SK-MEL-5 (cell line): ENCODE measurements at regions not wholly inside any gene's neighbourhood (a gene's known extent, or its start where the extent isn't known, plus 50 kb on each side); places are given as distances from the start of the nearest gene placed in this dataset.
"Not testable (repeated sequence)": the region's sequence is repeated elsewhere in the genome, so short reads cannot be mapped to it uniquely, and the experiment has no call there.

Source experiments
- DNase-seq: peaks from one replicate; pipeline ENCODE4 v3.0.0-alpha.2; 2016; ENCODE audit warnings: low read depth, low spot score
- in situ Hi-C: cut with HindIII; loops from 2 replicates; pipeline ENCODE4 v1.10.0; 2016; ENCODE audit warnings: low sequenced_read_pairs, high pct_unique_total_duplicates, low pct_unique_long_range_greater_than_20kb

DNA sequence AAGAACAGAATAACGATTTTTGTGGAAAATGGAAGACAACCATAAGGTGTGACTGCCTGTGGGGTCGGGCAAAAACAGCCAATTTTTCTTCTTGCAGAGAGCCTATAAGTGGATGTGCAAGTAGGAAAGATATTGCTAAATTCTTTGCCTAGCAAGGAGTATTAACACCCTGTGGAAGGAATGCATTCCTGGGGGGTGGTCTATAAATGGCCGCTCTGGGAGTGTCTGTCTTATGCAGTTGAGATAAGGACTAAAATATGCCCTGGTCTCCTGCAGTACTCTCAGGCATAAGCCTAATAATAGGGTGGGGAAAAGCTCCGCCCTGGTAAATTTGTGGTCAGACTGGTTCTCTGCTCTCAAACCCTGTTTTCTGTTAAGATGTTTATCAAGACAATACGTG, 770.6 kb upstream of the LRRN3 start:
- DNase-seq, in situ Hi-C loops: not testable (repeated sequence)

DNA sequence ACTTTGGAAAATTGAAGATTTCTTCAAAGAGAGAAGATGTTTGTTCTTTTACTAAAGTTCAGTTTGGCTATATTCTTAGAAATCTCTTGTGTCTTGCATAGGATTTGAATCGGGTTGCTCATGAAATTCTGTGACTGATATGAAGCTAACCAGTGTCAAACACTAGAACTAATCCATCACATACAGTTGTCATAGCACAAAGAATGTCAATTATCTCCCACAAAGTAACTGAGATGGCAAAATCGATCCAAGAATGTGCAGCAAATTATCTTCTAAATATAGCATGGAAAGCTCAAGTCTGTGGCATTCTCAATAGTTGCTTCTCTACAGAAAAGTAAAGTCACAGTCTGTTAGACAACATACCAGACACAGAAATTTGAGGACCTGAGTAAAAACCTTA, 768.1 kb upstream of the LRRN3 start:
- in situ Hi-C loops: no loop called here
- DNase-seq: no peak

DNA sequence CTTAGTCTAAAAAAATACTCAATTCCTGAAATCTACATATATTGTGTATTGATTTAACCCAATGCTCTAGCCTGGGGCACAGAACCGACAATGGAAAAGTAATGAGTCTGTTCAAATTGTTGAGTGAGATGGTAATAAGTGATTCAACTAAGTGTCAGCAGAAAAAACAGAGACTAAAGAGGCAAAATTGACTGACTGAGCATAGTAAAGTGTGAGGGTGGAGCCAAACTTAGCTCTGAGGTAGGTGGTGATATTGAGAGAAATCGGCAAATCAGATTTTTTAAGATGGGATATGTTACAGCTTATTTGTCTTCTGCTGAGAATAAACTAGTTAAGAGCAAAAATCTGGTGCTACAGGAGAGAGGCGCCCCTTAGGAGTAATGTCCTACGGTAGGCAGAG, 764.0 kb upstream of the LRRN3 start:
- DNase-seq: no peak
- in situ Hi-C loops: no loop called here

DNA sequence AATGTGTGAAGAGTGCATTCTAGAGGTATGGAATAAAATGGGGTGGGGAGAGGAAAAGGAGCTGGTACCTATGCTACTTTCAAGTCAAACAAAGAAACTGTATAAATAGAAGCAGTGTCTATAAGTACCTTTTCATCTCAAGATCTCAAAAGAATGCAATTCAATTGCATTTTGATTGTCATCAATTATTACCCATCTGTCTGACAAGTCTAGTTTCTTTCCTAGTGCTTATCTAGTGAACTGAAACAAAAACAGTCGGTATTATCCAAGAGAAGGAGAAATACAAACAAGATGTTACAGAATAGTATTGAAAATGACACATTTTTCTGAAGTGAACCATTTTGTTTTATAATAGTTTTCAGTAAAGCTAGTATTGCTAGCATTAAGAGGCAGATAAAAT, 754.5 kb upstream of the LRRN3 start:
- DNase-seq: no peak
- in situ Hi-C loops: no loop called here

DNA sequence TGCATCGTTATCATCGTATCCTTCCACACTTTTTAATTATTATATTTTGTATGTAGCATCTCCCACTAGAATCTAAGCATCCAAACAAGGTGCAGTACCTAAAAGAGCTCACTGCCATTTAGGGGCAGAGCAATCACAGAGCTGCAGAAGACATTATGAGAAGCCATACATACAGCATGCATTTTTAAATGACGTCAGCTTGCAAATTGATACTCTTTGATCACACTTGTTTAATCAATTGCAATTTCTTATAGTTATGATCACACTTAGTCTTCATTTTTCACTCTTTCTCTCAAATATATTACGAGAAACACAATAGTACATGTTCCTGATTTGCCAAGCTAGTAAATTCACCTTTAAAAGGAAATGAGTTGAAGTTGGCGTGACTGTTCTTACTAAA, 753.3 kb upstream of the LRRN3 start:
- in situ Hi-C loops: no loop called here
- DNase-seq: no peak

DNA sequence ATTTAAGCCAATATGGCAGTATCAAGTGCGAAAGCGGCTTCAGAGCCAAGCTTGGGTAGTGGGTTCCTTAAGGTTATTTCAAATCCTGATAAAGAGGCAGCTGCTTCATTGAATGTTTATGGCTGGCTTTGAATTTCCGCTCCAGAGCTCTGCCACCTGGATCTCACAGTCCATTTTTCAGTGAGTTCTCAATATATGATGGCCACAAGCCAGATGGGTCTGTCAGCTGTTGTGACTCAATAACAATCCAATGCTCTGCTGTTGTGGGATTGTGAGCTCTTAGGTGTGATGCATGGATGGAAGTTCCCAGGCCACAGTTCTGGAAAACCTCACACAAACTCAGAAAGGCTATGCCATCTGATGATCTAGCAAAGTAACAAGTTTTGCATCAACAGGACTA, 743.8 kb upstream of the LRRN3 start:
- no peak for DNase-seq
- in situ Hi-C loops: no loop called here

DNA sequence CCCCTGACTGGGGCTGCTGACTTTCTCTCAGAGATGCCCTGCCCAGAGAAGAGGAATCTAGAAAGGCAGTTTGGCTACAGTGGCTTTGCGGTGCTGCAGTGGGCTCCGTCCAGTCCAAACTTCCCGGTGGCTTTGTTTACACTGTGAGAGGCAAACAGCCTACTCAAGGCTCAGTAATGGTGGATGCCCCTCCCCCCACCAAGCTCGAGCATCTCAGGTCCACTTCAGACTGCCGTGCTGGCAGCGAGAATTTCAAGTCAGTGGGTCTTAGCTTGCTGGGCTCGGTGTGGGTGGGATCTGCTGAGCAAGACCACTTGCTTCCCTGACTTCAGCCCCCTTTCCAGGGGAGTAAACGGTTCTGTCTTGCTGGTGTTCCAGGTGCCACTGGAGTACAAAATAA, 734.5 kb upstream of the LRRN3 start:
- no peak for DNase-seq
- in situ Hi-C loops: no loop called here

DNA sequence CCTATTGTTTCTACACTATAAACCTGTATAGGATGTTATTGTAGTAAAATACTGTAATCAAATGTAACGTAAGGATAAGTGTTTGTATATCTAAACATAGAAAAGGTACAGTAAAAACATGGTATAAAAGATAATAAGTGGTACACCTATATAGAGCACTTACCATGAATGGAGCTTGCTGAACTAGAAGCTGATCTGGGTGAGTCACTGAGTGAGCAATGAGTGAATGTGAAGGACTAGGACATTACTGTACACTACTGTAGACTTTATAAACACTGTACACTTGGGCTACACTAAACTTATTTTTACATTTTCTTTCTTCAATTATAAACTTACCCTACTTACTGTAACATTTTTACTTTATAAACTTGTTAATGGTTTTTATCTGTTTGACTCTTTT, 732.9 kb upstream of the LRRN3 start:
- in situ Hi-C loops: no loop called here
- no peak for DNase-seq

DNA sequence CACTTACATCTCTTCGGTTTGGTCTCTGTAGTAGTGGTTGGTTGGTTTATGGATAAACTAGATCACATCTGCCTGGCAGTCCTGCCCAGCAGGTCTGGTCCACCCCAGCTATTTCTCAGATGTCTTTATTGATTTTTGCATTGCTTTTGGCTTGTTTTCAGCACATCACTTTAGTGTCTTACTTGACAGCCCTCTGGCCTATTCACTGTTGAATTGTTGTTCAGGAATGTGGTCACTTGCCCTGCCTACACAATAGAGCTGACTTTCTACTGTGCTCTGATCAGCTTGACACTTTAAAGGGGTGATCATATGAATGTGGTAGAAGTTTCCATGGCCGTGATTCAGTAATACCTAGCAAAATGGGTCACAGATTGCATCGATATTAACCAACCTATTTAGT, 719.2 kb upstream of the LRRN3 start:
- in situ Hi-C loops: no loop called here
- DNase-seq: no peak

DNA sequence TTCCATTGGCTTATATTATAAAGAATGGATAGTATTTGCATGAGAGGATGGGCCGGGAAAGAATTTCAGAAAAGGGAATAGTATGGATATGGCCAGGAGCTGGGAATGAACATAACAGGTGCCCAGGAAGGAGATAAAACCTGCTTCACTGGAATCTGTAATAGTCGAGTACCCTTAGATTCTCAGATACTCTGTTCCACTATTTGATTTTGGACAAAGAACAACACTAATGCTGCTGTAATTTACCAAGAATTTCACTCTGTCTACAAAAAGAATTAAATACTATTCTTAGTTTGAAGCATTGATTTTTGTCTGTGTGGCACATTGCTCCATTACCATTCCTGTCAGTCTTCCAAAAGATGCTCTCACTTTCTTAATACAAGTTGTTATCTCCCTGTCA, 718.2 kb upstream of the LRRN3 start:
- DNase-seq: no peak
- in situ Hi-C loops: no loop called here

DNA sequence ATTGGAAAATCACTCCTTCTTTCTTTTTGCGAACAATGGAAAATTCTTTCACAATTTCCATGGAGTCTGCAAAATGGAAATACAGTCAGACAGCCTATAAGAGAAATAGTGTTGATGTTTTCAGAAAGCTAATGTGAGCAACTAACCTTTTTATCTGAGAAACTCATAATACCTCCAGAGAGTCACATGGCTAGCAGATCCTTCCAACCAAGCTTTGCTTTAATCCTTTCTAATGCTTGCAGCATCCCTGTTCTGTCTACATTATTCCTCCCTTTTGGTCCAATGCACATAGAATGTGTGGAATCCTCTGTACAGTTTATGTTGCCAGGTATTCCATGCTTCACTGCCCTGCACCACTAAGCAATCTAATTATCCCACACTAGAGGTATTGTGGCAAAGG, 717.5 kb upstream of the LRRN3 start:
- no peak for DNase-seq
- in situ Hi-C loops: no loop called here

DNA sequence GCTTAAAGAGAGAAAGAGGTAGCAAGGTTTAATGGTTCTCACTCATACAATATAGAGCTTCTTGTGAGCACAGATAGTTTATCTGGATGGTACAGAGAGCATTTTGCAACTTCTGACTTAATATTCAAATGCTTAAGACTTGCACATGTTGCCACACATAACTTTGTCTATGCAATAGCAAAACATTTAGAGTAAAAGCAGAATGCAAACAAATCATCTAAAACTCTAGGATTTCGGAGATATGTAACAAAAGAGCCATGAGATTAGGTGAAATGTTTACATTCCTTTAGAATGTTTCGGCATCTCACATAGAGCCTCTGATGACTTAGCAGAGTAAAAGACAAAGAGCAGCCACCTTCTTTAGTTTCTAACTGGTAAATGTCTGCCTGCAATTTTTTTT, 717.1 kb upstream of the LRRN3 start:
- DNase-seq: no peak
- in situ Hi-C loops: no loop called here

DNA sequence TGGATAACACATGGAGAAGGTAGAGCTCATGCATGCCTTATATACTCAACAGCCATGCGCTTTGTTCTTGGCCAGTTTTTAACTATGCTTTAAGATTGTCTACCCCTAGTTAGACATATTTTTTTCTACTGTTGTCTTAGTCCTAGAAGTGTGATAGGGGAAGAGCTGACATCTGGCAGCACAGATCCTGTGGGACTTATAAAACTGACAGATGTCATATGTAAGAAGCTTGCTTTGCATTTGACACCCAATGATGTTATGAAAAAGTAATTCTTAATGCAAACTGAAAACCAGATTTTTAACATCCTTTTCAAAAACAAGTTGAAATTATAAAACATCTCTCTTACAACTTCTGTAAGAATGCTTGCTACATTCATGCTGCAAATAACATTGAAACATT, 715.9 kb upstream of the LRRN3 start:
- in situ Hi-C loops: no loop called here

DNA sequence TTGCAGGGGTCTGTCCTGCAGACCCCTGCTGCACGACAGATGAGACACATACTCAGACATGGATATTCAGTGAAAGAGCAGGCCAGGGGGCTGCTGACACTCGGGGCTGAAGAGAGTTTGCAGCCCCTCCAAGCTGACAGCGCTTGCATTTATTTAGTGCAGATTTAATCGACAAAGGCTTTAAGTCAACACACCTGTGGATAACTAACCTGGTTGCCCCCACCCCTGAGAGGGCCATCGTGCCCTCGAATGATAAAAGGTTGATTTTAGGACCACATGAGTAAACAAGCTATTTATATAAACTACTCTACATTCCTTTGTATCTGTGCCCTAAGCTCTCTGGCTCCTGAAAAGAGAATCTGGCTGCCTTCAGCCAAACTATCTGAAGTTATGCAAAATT, 708.2 kb upstream of the LRRN3 start:
- in situ Hi-C loops: no loop called here
- no peak for DNase-seq

More for the DNA sequence above, 715.9 kb upstream of the LRRN3 start:
- DNase-seq: no peak

DNA sequence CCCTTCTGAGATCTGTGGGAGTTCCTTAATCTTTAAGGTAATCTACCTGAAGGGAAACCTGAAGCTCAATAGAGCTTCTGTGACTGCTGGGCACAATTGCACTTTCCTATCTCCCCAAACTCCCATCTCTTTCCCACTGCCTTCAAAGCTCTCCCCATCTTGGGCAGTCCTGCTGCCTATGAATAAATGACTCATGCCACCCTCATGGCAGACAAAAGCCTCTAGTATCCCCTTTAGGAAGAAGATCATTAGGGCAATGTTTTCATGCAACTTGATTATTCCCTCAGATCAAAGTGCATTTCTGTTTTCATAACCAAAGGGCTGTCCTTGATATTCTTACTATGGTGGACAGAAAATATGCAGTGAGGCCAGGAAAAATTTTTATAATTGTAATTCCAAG, 704.9 kb upstream of the LRRN3 start:
- DNase-seq: no peak
- in situ Hi-C loops: no loop called here

DNA sequence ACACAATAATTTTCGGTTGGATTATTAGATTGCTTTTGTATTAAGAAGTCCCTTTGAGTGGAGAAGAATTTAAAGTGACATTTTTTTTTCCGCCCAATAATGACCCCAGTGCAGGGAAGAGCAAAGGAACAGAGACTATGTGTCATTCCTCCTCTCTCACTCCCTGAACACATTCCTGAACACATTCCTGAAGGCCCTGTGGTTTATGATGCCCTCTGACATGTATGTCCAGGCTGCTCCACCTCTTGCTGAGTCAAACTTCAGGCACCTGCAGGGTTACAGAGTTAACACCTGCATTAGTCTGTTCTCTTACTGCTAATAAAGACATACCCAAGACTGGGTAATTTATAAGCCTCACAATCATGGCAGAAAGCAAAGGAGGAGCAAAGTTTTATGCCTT, 704.0 kb upstream of the LRRN3 start:
- DNase-seq: no peak

DNA sequence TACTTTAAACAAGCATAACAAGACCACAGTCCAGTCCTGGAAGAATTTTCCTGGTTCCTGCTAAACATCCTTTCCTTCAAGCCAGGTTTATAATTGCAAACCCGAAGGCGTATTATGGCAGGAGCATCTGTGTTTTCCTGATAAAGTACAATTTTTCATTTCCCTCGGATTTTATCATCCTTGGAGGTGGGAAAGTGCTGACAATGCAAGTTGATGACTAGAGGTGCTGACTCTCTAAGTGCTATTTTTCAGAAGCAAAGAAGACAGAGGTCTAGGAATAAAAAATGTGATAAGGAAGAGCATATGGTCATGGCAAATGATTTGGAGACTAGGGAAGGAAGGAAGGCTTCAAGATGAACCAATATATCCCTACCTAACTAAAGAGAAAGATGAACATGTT, 703.2 kb upstream of the LRRN3 start:
- DNase-seq: no peak
- in situ Hi-C loops: no loop called here

More for the DNA sequence above, 704.0 kb upstream of the LRRN3 start:
- in situ Hi-C loops: no loop called here

DNA sequence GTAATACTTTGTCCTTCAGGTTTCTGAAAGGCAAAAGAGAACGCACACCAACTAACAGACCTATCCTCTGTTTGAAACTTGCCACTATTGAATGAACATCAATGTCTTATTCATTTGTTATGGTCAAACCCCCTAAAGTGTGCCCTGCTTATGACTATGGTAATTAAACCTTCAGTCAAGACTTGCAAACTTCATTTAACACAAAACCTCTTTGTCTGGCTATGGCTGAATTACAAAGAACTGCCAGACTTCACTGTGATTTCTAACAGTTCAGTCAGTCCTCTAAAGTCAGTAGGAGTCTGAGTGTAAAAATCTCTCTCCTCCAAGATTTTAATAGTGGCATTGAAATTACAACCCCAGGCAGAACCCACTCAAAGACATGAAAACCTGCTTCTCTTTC, 702.5 kb upstream of the LRRN3 start:
- in situ Hi-C loops: no loop called here
- DNase-seq: no peak

DNA sequence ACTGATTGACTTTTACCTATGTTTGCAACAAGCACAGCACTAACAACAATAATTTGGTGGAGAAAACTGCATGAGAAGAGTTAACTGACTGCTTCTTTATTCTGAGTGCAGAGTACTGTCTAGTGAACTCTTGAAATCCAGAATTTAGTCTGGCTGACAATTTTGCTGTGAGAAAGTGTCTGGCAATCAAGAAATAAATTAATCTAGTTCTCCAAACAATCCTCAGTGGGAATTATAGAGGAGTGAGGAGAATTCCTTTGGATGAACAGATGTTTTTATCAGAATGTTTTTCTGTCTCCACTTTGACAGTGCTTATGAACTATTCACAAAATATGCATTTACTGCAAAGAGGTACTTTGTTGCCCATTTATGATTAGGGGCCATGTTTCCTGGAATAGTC, 694.9 kb upstream of the LRRN3 start:
- in situ Hi-C loops: no loop called here
- DNase-seq: no peak

DNA sequence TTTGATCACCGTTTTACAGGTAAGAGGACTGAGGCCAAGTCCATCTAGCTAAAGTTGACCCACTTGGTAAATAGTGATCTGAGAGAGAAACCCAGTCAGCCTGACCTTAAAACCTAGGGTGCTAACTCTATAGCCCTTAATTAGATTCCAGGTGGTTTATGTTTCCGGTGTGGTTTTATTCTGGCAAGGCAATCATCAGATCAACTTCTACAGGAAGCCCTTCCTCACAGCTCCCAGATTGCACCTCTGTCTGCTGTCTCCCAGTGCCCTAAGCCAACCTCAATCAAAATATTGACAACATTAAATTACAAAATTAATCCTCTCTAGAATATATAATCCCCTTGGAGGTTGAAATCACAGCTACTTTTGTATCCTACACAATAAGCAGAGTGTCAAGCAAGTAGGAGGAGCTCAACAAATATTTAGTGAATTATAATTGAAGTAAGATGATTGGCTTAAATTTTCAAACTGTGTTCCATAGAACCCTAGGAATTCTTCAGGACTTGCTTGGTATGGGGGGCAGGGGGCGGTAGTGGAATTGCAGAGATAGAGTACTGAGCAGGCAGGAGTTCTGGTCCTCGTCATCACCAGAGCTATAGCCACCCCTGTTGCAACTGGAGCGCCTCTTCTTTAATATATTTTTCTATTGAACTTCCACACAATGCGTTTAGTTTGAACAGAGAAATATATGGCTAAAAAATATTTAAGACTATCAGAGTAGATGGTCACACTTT, 692.8 kb upstream of the LRRN3 start:
- DNase-seq: peak; percentile 16
- in situ Hi-C loops: no loop called here
